Activated CD4-positive, alpha-beta T cell treated with anti-CD3 and anti-CD28 coated beads for 4 hours (primary cell): ENCODE measurements at regions not wholly inside any gene's neighbourhood (a gene's known extent, or its start where the extent isn't known, plus 50 kb on each side); places are given as distances from the start of the nearest gene placed in this dataset.

ENCODE experiments used
- DNase-seq, 2 donors: peaks; one replicate each; pipeline ENCODE4 v3.0.0-alpha.2; 2020

GRCh38 chr13:76038920-76039716 is 403.0 kb downstream of the LMO7 start:
- DNase-seq = no peak

- DNase-seq = no peak
These were observed 400.0 kb downstream of the LMO7 start for GRCh38 chr13:76036176-76036575.

GRCh38 chr13:76035711-76036110 is 399.6 kb downstream of the LMO7 start:
- no peak for DNase-seq

DNA sequence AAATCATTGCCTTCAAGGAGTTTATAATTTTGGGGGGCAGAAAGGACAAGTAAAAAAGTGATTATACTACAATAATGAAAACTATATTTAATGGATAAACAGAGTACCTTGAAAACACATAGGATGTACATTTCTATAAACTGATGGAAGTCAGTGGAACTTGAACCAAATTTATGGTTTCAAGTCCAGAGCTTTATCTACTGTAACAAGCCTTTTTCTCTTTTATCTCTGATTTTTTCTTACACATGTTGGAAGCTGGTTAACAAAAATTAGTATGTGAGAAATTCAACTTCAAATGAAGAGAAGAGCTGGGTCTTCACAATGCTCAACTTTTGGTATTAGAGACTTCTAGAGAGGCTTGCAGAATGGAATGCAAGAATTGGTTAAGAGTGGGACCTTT is 393.6 kb downstream of the LMO7 start:
- no peak for DNase-seq

- no peak for DNase-seq
These were observed 393.0 kb downstream of the LMO7 start for GRCh38 chr13:76029088-76029487.

DNA sequence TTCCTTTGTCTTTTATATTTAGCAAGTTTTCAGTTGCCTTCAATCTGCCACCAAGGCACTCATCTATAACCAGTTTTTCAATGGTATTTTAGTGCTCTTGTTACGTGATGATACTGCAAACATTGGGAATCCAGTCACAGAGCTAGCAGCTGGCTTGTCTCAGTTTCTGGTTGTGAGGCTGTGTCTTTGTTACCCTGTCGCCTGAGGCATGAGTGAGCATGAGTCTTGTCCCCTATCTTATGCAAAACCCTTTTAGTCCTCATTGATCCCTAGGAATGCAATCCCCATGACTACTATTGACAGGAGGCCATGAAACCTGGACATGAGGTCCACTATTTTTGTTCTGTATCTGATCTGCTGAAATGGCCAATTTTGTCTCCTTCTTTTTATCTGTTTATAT is 391.0 kb downstream of the LMO7 start:
- DNase-seq = no peak

DNA sequence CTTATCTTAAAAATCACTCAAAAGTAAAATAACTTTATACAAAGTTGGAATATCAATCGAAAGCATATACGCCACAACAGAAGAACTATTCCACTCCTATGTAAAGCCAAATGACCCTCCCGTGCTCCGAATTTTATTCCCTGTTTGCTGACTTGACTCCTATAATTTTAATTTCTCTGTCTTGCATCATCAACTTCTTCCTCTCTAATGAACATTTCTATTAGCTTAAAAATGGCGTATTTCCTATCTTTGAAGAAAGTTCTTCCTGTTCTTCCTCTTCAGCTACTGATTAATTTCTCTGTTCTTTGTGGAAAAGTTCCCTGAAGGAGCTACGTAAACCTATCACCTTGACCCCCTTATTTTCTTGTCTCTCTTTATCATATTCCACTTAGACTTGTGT is 389.3 kb downstream of the LMO7 start:
- DNase-seq = no peak

DNA sequence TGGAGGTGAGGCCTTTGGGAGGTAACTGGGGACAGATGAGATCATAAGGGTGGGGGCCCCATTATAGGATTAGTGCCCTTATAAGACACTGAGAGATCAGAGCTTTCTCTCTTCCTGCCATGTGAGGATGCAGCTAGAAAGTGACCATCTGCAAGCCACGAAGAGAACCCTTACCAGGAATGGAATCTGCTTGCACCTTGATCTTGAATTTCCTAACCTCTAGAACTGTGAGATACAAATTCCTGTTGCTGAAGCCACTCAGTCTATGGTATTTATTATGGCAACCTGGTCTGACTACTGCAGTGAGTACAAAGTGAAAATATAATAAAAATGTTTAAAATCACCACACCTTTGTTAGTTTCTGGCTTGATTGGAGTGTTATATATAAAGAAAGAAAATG is 388.0 kb downstream of the LMO7 start:
- DNase-seq = no peak

- DNase-seq = no peak
These were observed 387.5 kb downstream of the LMO7 start for GRCh38 chr13:76023652-76024051.

GRCh38 chr13:76020421-76020955 is 384.4 kb downstream of the LMO7 start:
- no peak for DNase-seq

- DNase-seq = no peak
These were observed 383.4 kb downstream of the LMO7 start for GRCh38 chr13:76019421-76020044.

- no peak for DNase-seq
These were observed 381.9 kb downstream of the LMO7 start for GRCh38 chr13:76017861-76018556.

DNA sequence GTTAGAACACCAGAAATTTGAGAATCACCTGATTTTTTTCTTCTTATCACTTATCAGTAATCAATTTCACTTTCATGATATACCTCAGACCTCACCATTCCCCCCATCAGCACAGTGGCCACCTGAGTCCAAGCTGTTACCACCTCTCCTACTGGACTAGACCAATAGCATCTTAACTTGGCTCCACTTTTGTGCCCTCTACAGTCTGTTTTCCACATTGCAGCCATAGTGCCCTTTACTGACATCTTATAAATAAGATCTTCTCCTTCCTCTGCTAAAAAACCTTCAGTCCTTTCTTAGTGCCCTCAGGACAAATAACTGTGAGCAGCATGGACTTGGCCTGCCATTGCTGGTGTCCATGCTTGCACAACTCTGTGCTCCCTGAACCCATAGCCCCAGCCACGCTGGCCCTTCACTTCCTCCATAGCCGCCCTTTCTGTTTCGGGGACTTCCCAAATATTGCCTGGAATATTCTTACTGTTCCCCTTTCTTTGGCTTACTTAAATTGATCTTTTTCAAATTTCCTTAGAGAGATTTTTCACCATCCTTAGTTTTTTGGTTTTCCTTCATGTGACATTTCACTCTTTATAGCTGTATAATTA is 380.8 kb downstream of the LMO7 start:
- no peak for DNase-seq

- no peak for DNase-seq
These were observed 378.5 kb downstream of the LMO7 start for GRCh38 chr13:76014406-76015318.

- no peak for DNase-seq
These were observed 376.1 kb downstream of the LMO7 start for GRCh38 chr13:76012091-76012721.

- no peak for DNase-seq
These were observed 373.2 kb downstream of the LMO7 start for GRCh38 chr13:76009267-76009890.

DNA sequence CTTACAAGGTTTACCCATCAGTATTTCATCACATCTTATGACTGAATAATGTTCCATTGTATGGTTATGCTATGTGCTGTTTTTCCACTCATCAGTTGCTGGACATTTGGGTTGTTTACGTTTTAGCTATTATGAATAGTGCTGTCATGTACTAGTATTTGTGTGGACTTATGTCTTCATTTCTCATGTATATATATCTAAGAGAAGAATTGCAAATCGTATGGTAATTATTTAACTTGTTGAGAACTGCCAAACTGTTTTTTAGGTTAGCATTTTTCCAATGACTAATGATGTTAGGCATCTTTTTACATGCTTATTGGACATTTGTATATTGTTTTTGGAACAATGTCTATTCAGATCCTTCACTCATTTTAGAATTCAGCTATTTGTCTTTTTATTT is 368.3 kb downstream of the LMO7 start:
- DNase-seq = no peak

GRCh38 chr13:76000131-76000530 is 364.0 kb downstream of the LMO7 start:
- no peak for DNase-seq

- DNase-seq = no peak
These were observed 360.5 kb downstream of the LMO7 start for GRCh38 chr13:75996582-75996981.

- DNase-seq = no peak
These were observed 359.8 kb downstream of the LMO7 start for GRCh38 chr13:75995966-75996365.

GRCh38 chr13:75993823-75994222 is 357.7 kb downstream of the LMO7 start:
- no peak for DNase-seq
